ENCODE measurements at regions not wholly inside any gene's neighbourhood (a gene's known extent, or its start where the extent isn't known, plus 50 kb on each side); places are given as distances from the start of the nearest gene placed in this dataset.
A peak's percentile ranks its signal among the peaks of the same experiment; 100 is the strongest.
"Not testable (repeated sequence)": the region's sequence is repeated elsewhere in the genome, so short reads cannot be mapped to it uniquely, and the experiment has no call there.

DNA sequence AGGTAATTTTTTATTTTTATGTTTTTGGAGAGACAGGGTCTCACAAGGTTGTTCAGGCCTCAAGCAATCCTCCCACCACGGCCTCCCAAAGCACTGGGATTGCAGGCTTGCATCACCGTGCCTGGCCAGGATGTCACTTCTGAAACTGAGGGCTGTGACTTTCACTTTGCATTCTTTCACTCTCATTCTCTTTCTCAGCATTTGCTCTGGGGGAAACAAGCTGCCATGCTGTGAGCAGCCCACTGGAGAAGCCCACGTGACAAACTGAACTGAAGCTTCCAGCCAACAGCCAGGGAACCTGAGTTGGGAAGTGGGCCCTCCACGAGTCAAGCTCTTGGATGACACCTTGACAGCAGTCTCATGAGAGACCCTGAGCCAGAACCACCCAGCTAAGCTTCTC lies 109.4 kb downstream of the C5orf15 start:
- Histone ChIP-seq H3K9me3 (replicated peaks; ENCODE audit: control insufficient read depth, insufficient read depth, low read length) (no peaks in the 10 kb centered on the region), H2AFZ (ENCODE audit: control insufficient read depth, low read depth, low read length) (no peak overlapping the region), H3K4me3 (no peak overlapping the region), H3K9ac (ENCODE audit: control insufficient read depth, insufficient read depth, low read length) (no peak overlapping the region), H3K27ac (ENCODE audit: control insufficient read depth, insufficient read depth) (no peak overlapping the region), H3K36me3 (ENCODE audit: control insufficient read depth in 2 of 2, insufficient read depth in 2 of 2, low read length in 1 of 2) (no peaks in the 10 kb centered on the region), H3K79me2 (ENCODE audit: control insufficient read depth, insufficient read depth, low read length) (no peaks in the 10 kb centered on the region), H3K4me2 (ENCODE audit: control insufficient read depth, insufficient read depth) (no peak overlapping the region), H4K20me1 (ENCODE audit: control insufficient read depth, insufficient read depth) (no peaks in the 10 kb centered on the region), H3K4me1 (ENCODE audit: control insufficient read depth, insufficient read depth, low read length) (peaks cover 4% of the 10 kb centered on the region), H3K27me3 (replicated peaks in 1 of 2; ENCODE audit: control insufficient read depth in 2 of 2, insufficient read depth in 2 of 2, low read length in 1 of 2) (no peaks in the 10 kb centered on the region; a peak in 1 of 4 replicates)
- no TSS peak for BruUV-seq (replicated peaks)
- TF ChIP-seq RAD51 (IDR thresholded peaks at IDR 0.05), result peak; percentile 59
- no peak for TF ChIP-seq CREM (IDR thresholded peaks at IDR 0.05; ENCODE audit: low read depth)
- no peak for TF ChIP-seq HDAC6 (IDR thresholded peaks at IDR 0.05; ENCODE audit: unreplicated experiment)
- TF ChIP-seq, protein P1, sequence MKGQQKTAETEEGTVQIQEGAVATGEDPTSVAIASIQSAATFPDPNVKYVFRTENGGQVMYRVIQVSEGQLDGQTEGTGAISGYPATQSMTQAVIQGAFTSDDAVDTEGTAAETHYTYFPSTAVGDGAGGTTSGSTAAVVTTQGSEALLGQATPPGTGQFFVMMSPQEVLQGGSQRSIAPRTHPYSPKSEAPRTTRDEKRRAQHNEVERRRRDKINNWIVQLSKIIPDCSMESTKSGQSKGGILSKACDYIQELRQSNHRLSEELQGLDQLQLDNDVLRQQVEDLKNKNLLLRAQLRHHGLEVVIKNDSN (IDR thresholded peaks at IDR 0.05; ENCODE audit: borderline replicate concordance, extremely low read length, insufficient read depth, low read depth, low read length), result peak; percentile 36
- intact Hi-C loops (cut with micrococcal nuclease; ENCODE audit: unreplicated experiment) (no loop called here), in situ Hi-C loops (cut with MboI) (no loop called here)
- ChIA-PET CTCF (interaction anchor here (0.7 to 2.9 kb wide), 8 partner anchors 10 to 435 kb away, joined by 3 to 25 read pairs (median 3); no protein-coding TSS in a partner anchor), SMC1A (ENCODE audit: uncharacterized antibody, unreplicated experiment) (interaction anchor here (0.9 to 3.9 kb wide), 13 partner anchors 8 to 214 kb away, joined by 3 to 20 read pairs (median 4); no protein-coding TSS in a partner anchor), RAD21 (ENCODE audit: unreplicated experiment) (interaction anchor here (0.9 to 3.2 kb wide), 3 partner anchors 10 to 35 kb away, joined by 3 to 13 read pairs (median 6); no protein-coding TSS in a partner anchor), POLR2A (interaction anchor here (1.1 kb wide), 1 partner anchor 28 kb away, joined by 3 read pairs; no protein-coding TSS in a partner anchor)
- ATAC-seq, result peak; percentile 79
- 38% methylated on average over 4 of the region's 4 CpGs for WGBS (ENCODE audit: insufficient coverage, insufficient replicate concordance, low lambda C conversion rate, missing lambda C conversion rate)
- no peak for DNase-seq (ENCODE audit: low read depth, low spot score)
- peak; percentile 38 for FAIRE-seq

DNA sequence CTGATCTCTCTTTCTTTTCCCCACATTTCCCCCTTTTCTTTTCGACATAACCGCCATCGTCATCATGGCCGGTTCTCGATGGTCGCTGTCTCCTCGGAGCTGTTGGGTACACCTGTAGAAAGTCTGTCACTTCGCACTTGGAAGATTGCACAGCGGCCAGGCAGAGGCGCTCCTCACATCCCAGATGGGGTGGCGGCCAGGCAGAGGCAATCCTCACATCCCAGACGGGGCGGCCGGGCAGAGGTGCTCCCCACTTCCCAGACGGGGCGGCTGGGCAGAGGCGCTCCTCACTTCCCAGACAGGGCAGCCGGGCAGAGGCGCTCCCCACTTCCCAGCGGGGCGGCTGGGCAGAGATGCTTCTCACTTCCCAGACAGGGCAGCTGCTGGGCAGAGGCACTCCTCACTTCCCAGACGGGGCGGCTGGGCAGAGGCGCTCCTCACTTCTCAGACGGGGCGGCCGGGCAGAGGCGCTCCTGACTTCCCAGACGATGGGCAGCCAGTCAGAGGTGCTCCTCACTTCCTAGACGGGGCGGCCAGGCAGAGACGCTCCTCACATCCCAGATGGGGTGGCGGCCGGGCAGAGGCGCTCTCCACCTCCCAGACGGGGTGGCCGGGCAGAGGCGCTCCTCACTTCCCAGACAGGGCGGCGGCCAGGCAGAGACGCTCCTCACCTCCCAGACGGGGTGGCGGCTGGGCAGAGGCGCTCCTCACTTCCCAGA lies 110.7 kb downstream of the C5orf15 start:
- POLR2A ChIA-PET; BruUV-seq (replicated peaks); H4K20me1 ChIP-seq (ENCODE audit: control insufficient read depth, insufficient read depth); H3K9ac ChIP-seq (ENCODE audit: control insufficient read depth, insufficient read depth, low read length); H3K4me3 ChIP-seq; FAIRE-seq; intact Hi-C loops (cut with micrococcal nuclease; ENCODE audit: unreplicated experiment); H2AFZ ChIP-seq (ENCODE audit: control insufficient read depth, low read depth, low read length); RAD21 ChIA-PET (ENCODE audit: unreplicated experiment); CTCF ChIA-PET; H3K27ac ChIP-seq (ENCODE audit: control insufficient read depth, insufficient read depth); H3K9me3 ChIP-seq (replicated peaks; ENCODE audit: control insufficient read depth, insufficient read depth, low read length); in situ Hi-C loops (cut with MboI); H3K79me2 ChIP-seq (ENCODE audit: control insufficient read depth, insufficient read depth, low read length); H3K36me3 ChIP-seq (ENCODE audit: control insufficient read depth in 2 of 2, insufficient read depth in 2 of 2, low read length in 1 of 2); H3K4me2 ChIP-seq (ENCODE audit: control insufficient read depth, insufficient read depth); H3K4me1 ChIP-seq (ENCODE audit: control insufficient read depth, insufficient read depth, low read length); H3K27me3 ChIP-seq (replicated peaks in 1 of 2; ENCODE audit: control insufficient read depth in 2 of 2, insufficient read depth in 2 of 2, low read length in 1 of 2); ATAC-seq; DNase-seq (ENCODE audit: low read depth, low spot score): not testable (repeated sequence)
- 91% methylated on average over 35 of the region's 44 CpGs for WGBS (ENCODE audit: insufficient coverage, insufficient replicate concordance, low lambda C conversion rate, missing lambda C conversion rate)
- SMC1A ChIA-PET (ENCODE audit: uncharacterized antibody, unreplicated experiment), result interaction anchor here (3.2 to 3.9 kb wide), 2 partner anchors 33 to 36 kb away, joined by 14 to 20 read pairs; no protein-coding TSS in a partner anchor
